HepG2 (cell line): ENCODE measurements at regions not wholly inside any gene's neighbourhood (a gene's known extent, or its start where the extent isn't known, plus 50 kb on each side); places are given as distances from the start of the nearest gene placed in this dataset.
A peak's percentile ranks its signal among the peaks of the same experiment; 100 is the strongest.

Experiments
- ASH2L ChIP-seq: fragments of 300-600, 200-600 bp; sonication (generic); IDR thresholded peaks from 2 replicates; pipeline ENCODE4 v1.7.0; 2017; ENCODE audit warnings: low read depth, mild to moderate bottlenecking, moderate library complexity, mixed read lengths, low read length; ENCODE audit not compliant: insufficient read length
- FOSL1 ChIP-seq: sonication (generic); formaldehyde crosslinking; IDR thresholded peaks from 2 replicates; pipeline ENCODE4 v1.9.0; 2021; ENCODE audit warnings: missing genetic modification reagents, borderline replicate concordance
- FOSL2 ChIP-seq: sonication (generic); formaldehyde crosslinking; IDR thresholded peaks from 2 replicates; pipeline ENCODE4 v1.4.0; 2020; ENCODE audit warnings: missing genetic modification reagents
- FOXK2 ChIP-seq: fragments of 450-650 bp; IDR thresholded peaks from 2 replicates; pipeline ENCODE4 v1.6.1; 2016
- GATAD2A ChIP-seq: IDR thresholded peaks from 2 replicates; pipeline ENCODE4 v1.6.1; 2016
- HMGA1 ChIP-seq: sonication (generic); formaldehyde crosslinking; conservative IDR thresholded peaks from 2 replicates; pipeline ENCODE4 v1.4.0; 2020; ENCODE audit warnings: missing genetic modification reagents
- PHF20 ChIP-seq: sonication (generic); formaldehyde crosslinking; IDR thresholded peaks from 2 replicates; pipeline ENCODE4 v1.5.0; 2020; ENCODE audit warnings: mild to moderate bottlenecking, missing genetic modification reagents
- RAD21 ChIP-seq: fragments of 450-650 bp; formaldehyde crosslinking; IDR thresholded peaks from 2 replicates; pipeline ENCODE4 v1.5.0; 2020; ENCODE audit warnings: mild to moderate bottlenecking
- SOX5 ChIP-seq: IDR thresholded peaks from 2 replicates; pipeline ENCODE4 v1.6.1; 2016; ENCODE audit warnings: borderline replicate concordance
- XBP1 ChIP-seq: sonication (generic); formaldehyde crosslinking; IDR thresholded peaks from 2 replicates; pipeline ENCODE4 v1.5.0; 2020; ENCODE audit warnings: missing genetic modification reagents
- ZFX ChIP-seq: sonication (generic); formaldehyde crosslinking; IDR thresholded peaks from 2 replicates; pipeline ENCODE4 v1.4.0; 2020; ENCODE audit warnings: mild to moderate bottlenecking, low read depth, missing genetic modification reagents, moderate library complexity
- ZNF143 ChIP-seq: sonication (generic); formaldehyde crosslinking; IDR thresholded peaks from 2 replicates; pipeline ENCODE4 v1.4.0; 2020; ENCODE audit warnings: missing genetic modification reagents
- ZNF205 ChIP-seq: IDR thresholded peaks from 2 replicates; pipeline ENCODE4 v1.6.1; 2018; ENCODE audit warnings: missing biosample characterization, missing genetic modification reagents
- ZNF614 ChIP-seq: IDR thresholded peaks from 2 replicates; pipeline ENCODE4 v1.6.1; 2018; ENCODE audit warnings: missing biosample characterization, missing genetic modification reagents, inconsistent platforms, borderline replicate concordance
- ZNF776 ChIP-seq: sonication (generic); formaldehyde crosslinking; IDR thresholded peaks from 2 replicates; pipeline ENCODE4 v1.4.0; 2020; ENCODE audit warnings: mild to moderate bottlenecking, missing genetic modification reagents
- TF ChIP-seq, protein P1 (sequence below): sonication (generic); formaldehyde crosslinking; IDR thresholded peaks from 2 replicates; pipeline ENCODE4 v1.5.0; 2020; ENCODE audit warnings: mild to moderate bottlenecking, missing genetic modification reagents
- TF ChIP-seq, protein P2 (sequence below): sonication (generic); formaldehyde crosslinking; IDR thresholded peaks from 2 replicates; pipeline ENCODE4 v1.4.0; 2020; ENCODE audit warnings: missing genetic modification reagents
- TF ChIP-seq, protein P3 (sequence below), 2 experiments: sonication (generic) in 1 of 2; formaldehyde crosslinking in 1 of 2; IDR thresholded peaks; 2 replicates each; pipeline versions ENCODE4 v1.4.0 to v1.6.1; 2016 to 2020; ENCODE audit warnings: borderline replicate concordance in 1 of 2, low read depth in 1 of 2, mild to moderate bottlenecking in 1 of 2, missing genetic modification reagents in 1 of 2
- TF ChIP-seq, protein P4 (sequence below): sonication (generic); formaldehyde crosslinking; IDR thresholded peaks from 2 replicates; pipeline ENCODE4 v1.4.0; 2020; ENCODE audit warnings: low read depth, mild to moderate bottlenecking, missing genetic modification reagents

DNA sequence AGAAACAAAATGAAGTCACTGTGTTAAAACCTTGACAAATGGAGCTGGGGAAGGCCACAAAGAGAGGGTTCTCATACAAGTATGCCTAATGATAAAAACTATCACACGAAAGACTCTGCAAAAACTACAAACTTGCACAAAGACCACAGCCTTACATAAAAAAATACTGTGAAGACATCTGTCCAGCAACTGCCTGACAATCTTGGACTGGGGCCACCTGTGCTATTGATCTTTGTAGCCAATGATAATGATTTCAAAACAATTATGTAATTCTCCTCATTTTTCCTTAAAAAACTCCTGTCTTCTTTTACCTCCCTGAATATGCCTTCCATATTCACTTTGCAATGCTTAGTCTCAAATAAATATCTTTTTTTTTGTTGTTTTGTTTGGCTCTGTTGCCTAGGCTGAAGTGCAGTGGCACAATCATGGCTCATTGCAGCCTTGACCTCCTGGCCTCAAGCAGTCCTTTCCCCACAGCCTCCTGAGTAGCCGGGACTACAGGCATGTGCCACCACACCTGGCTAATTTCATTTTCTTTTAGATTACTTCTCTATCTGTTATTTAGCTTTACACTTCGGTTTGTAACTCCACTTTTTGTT, 79.4 kb upstream of the RHOU start (continued):
- TF ChIP-seq FOSL1 (CRISPR knock-in tag) = no peak
- TF ChIP-seq ZNF205 (CRISPR knock-in tag) = 0 out of 2 replicates have a peak, but pooled peaks have one; percentile 24
- no peak for TF ChIP-seq XBP1 (CRISPR knock-in tag)
- TF ChIP-seq RAD21 (CRISPR knock-in tag) = no peak
- no peak for TF ChIP-seq HMGA1 (CRISPR knock-in tag)
- TF ChIP-seq ASH2L = peak; percentile 25
- TF ChIP-seq PHF20 (CRISPR knock-in tag) = no peak
- 0 out of 2 replicates have a peak, but pooled peaks have one; percentile 20 for TF ChIP-seq ZNF614 (CRISPR knock-in tag)
- TF ChIP-seq, protein P1, sequence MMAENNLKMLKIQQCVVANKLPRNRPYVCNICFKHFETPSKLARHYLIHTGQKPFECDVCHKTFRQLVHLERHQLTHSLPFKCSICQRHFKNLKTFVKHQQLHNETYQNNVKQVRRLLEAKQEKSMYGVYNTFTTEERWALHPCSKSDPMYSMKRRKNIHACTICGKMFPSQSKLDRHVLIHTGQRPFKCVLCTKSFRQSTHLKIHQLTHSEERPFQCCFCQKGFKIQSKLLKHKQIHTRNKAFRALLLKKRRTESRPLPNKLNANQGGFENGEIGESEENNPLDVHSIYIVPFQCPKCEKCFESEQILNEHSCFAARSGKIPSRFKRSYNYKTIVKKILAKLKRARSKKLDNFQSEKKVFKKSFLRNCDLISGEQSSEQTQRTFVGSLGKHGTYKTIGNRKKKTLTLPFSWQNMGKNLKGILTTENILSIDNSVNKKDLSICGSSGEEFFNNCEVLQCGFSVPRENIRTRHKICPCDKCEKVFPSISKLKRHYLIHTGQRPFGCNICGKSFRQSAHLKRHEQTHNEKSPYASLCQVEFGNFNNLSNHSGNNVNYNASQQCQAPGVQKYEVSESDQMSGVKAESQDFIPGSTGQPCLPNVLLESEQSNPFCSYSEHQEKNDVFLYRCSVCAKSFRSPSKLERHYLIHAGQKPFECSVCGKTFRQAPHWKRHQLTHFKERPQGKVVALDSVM (CRISPR knock-in tag) = 0 out of 2 replicates have a peak, but pooled peaks have one; percentile 28
- TF ChIP-seq GATAD2A (CRISPR knock-in tag) = peak; percentile 63; the same call in 1 of the 2 replicates
- 0 out of 2 replicates have a peak, but pooled peaks have one; percentile 13 for TF ChIP-seq SOX5
- TF ChIP-seq, protein P2, sequence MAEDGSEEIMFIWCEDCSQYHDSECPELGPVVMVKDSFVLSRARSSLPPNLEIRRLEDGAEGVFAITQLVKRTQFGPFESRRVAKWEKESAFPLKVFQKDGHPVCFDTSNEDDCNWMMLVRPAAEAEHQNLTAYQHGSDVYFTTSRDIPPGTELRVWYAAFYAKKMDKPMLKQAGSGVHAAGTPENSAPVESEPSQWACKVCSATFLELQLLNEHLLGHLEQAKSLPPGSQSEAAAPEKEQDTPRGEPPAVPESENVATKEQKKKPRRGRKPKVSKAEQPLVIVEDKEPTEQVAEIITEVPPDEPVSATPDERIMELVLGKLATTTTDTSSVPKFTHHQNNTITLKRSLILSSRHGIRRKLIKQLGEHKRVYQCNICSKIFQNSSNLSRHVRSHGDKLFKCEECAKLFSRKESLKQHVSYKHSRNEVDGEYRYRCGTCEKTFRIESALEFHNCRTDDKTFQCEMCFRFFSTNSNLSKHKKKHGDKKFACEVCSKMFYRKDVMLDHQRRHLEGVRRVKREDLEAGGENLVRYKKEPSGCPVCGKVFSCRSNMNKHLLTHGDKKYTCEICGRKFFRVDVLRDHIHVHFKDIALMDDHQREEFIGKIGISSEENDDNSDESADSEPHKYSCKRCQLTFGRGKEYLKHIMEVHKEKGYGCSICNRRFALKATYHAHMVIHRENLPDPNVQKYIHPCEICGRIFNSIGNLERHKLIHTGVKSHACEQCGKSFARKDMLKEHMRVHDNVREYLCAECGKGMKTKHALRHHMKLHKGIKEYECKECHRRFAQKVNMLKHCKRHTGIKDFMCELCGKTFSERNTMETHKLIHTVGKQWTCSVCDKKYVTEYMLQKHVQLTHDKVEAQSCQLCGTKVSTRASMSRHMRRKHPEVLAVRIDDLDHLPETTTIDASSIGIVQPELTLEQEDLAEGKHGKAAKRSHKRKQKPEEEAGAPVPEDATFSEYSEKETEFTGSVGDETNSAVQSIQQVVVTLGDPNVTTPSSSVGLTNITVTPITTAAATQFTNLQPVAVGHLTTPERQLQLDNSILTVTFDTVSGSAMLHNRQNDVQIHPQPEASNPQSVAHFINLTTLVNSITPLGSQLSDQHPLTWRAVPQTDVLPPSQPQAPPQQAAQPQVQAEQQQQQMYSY = no peak
- TF ChIP-seq FOXK2 = no peak
- TF ChIP-seq ZNF776 = no peak
- TF ChIP-seq ZNF143 (CRISPR knock-in tag) = no peak
- TF ChIP-seq ZFX (CRISPR knock-in tag) = no peak
- TF ChIP-seq FOSL2 (CRISPR knock-in tag) = 0 out of 2 replicates have a peak, but pooled peaks have one; percentile 19
- TF ChIP-seq, protein P3, sequence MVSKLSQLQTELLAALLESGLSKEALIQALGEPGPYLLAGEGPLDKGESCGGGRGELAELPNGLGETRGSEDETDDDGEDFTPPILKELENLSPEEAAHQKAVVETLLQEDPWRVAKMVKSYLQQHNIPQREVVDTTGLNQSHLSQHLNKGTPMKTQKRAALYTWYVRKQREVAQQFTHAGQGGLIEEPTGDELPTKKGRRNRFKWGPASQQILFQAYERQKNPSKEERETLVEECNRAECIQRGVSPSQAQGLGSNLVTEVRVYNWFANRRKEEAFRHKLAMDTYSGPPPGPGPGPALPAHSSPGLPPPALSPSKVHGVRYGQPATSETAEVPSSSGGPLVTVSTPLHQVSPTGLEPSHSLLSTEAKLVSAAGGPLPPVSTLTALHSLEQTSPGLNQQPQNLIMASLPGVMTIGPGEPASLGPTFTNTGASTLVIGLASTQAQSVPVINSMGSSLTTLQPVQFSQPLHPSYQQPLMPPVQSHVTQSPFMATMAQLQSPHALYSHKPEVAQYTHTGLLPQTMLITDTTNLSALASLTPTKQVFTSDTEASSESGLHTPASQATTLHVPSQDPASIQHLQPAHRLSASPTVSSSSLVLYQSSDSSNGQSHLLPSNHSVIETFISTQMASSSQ (IDR thresholded peaks at IDR 0.05; ENCODE audit: low read depth) = no peak
- TF ChIP-seq, protein P3 (CRISPR knock-in tag; IDR thresholded peaks at IDR 0.05; ENCODE audit: borderline replicate concordance) = no peak
- TF ChIP-seq, protein P4, sequence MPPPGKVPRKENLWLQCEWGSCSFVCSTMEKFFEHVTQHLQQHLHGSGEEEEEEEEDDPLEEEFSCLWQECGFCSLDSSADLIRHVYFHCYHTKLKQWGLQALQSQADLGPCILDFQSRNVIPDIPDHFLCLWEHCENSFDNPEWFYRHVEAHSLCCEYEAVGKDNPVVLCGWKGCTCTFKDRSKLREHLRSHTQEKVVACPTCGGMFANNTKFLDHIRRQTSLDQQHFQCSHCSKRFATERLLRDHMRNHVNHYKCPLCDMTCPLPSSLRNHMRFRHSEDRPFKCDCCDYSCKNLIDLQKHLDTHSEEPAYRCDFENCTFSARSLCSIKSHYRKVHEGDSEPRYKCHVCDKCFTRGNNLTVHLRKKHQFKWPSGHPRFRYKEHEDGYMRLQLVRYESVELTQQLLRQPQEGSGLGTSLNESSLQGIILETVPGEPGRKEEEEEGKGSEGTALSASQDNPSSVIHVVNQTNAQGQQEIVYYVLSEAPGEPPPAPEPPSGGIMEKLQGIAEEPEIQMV = no peak
